Keratinocyte (primary cell): ENCODE measurements at regions not wholly inside any gene's neighbourhood (a gene's known extent, or its start where the extent isn't known, plus 50 kb on each side); places are given as distances from the start of the nearest gene placed in this dataset.

Experiments
- DNase-seq: peaks from one replicate; pipeline ENCODE4 v3.0.0-alpha.2; 2011; ENCODE audit warnings: low read depth, missing footprints, low spot score
- FAIRE-seq: peaks from 2 replicates; lab custom pipeline; 2011; peaks lifted over from hg19 to GRCh38; lab: Jason Lieb, UNC
- H2AFZ ChIP-seq: 2 replicates; pipeline ENCODE4 v1.6.0; 2012; ENCODE audit warnings: low read length, control low read depth, inconsistent platforms; ENCODE audit not compliant: control insufficient read depth
- H3K27ac ChIP-seq: 2 replicates; pipeline ENCODE4 v1.5.1; 2011; ENCODE audit warnings: low read length; ENCODE audit not compliant: control insufficient read depth, insufficient read depth
- H3K27me3 ChIP-seq: 3 replicates; pipeline ENCODE4 v1.6.0; 2011; ENCODE audit warnings: low read length; ENCODE audit not compliant: control insufficient read depth, insufficient read depth; ENCODE audit errors: extremely low read depth
- H3K36me3 ChIP-seq, 2 experiments: 2 replicates in 1 of 2; 3 replicates in 1 of 2; pipeline ENCODE4 v1.5.1; 2011; ENCODE audit warnings: low read length in 2 of 2, mild to moderate bottlenecking in 1 of 2; ENCODE audit not compliant: control insufficient read depth in 2 of 2, insufficient read depth in 2 of 2; ENCODE audit errors: extremely low read depth in 1 of 2
- H3K4me1 ChIP-seq: 3 replicates; pipeline ENCODE4 v1.5.1; 2011; ENCODE audit warnings: low read length; ENCODE audit not compliant: control insufficient read depth, insufficient read depth; ENCODE audit errors: extremely low read depth
- H3K4me2 ChIP-seq: 3 replicates; pipeline ENCODE4 v1.6.0; 2011; ENCODE audit warnings: low read depth, low read length; ENCODE audit not compliant: control insufficient read depth, insufficient read depth; ENCODE audit errors: extremely low read depth
- H3K4me3 ChIP-seq, 3 experiments: fragments of 200-600 bp in 1 of 3; sonication (generic) in 1 of 3; 2 replicates in 2 of 3; 3 replicates in 1 of 3; pipeline ENCODE4 v1.5.1; 2011 to 2016; ENCODE audit warnings: low read length in 3 of 3, mild to moderate bottlenecking in 3 of 3, control low read depth in 2 of 3, inconsistent platforms in 1 of 3, low read depth in 1 of 3, mixed read lengths in 1 of 3, mixed run types in 1 of 3, moderate library complexity in 1 of 3; ENCODE audit not compliant: control insufficient read depth in 2 of 3, insufficient read depth in 2 of 3; ENCODE audit errors: extremely low read depth in 1 of 3
- H3K79me2 ChIP-seq: 2 replicates; pipeline ENCODE4 v1.6.0; 2012; ENCODE audit warnings: low read length; ENCODE audit not compliant: control insufficient read depth, insufficient read depth
- H3K9ac ChIP-seq: 3 replicates; pipeline ENCODE4 v1.6.0; 2011; ENCODE audit warnings: low read length; ENCODE audit not compliant: control insufficient read depth, insufficient read depth; ENCODE audit errors: extremely low read depth
- H3K9me1 ChIP-seq: 3 replicates; pipeline ENCODE4 v1.6.0; 2011; ENCODE audit warnings: low read length; ENCODE audit not compliant: control insufficient read depth, insufficient read depth; ENCODE audit errors: extremely low read depth
- H3K9me3 ChIP-seq: 2 replicates; pipeline ENCODE4 v1.5.1; 2012; ENCODE audit warnings: low read depth, low read length; ENCODE audit not compliant: control insufficient read depth
- H4K20me1 ChIP-seq: 3 replicates; pipeline ENCODE4 v1.6.0; 2011; ENCODE audit warnings: low read length; ENCODE audit not compliant: control insufficient read depth, insufficient read depth; ENCODE audit errors: extremely low read depth
- CTCF ChIP-seq, 3 experiments: IDR thresholded peaks in 1 of 3; conservative IDR thresholded peaks in 1 of 3; optimal IDR thresholded peaks in 1 of 3; 2 replicates in 2 of 3; 3 replicates in 1 of 3; pipeline versions ENCODE3 to v1.5.1; 2011; ENCODE audit warnings: low read length in 3 of 3, mild to moderate bottlenecking in 3 of 3, moderate library complexity in 2 of 3, control low read depth in 1 of 3, inconsistent platforms in 1 of 3; ENCODE audit not compliant: insufficient read depth in 2 of 3; ENCODE audit errors: extremely low read depth in 1 of 3
- EZH2 ChIP-seq: IDR thresholded peaks from one replicate; pipeline ENCODE4 v1.6.1; 2012; ENCODE audit warnings: inconsistent platforms, mild to moderate bottlenecking, low read length, moderate library complexity
- dilution Hi-C: fragments of 300-500 bp; cut with MboI; formaldehyde crosslinking; loops from one replicate; pipeline ENCODE4 v1.7.0; 2020; ENCODE audit warnings: low sequenced_read_pairs; ENCODE audit not compliant: extremely low pct_ligation_motif_present

GRCh38 chr4:119785963-119786362, 157.4 kb upstream of the PDE5A start:
- Histone ChIP-seq H3K4me3 (no peak overlapping the region), H3K4me2 (no peak overlapping the region), H3K9me3 (no peaks in the 10 kb centered on the region), H3K27me3 (no peaks in the 10 kb centered on the region), H3K9me1 (no peaks in the 10 kb centered on the region), H4K20me1 (no peaks in the 10 kb centered on the region), H3K27ac (no peak overlapping the region), H2AFZ (no peak overlapping the region), H3K36me3 (no peaks in the 10 kb centered on the region), H3K9ac (no peak overlapping the region), H3K79me2 (no peaks in the 10 kb centered on the region), H3K4me1 (no peaks in the 10 kb centered on the region)
- dilution Hi-C loops: no loop called here
- DNase-seq: no peak
- no peak for FAIRE-seq
- TF ChIP-seq CTCF (optimal IDR thresholded peaks at IDR 0.05 in 1 of 3, IDR thresholded peaks at IDR 0.05 in 1 of 3, conservative IDR thresholded peaks at IDR 0.05 in 1 of 3; ENCODE audit: extremely low read depth in 1 of 3, insufficient read depth in 2 of 3, low read length in 3 of 3) (peak in 1 of 3 experiments; percentile 47), EZH2 (no peak)

- TF ChIP-seq CTCF (optimal IDR thresholded peaks at IDR 0.05 in 1 of 3, IDR thresholded peaks at IDR 0.05 in 1 of 3, conservative IDR thresholded peaks at IDR 0.05 in 1 of 3; ENCODE audit: extremely low read depth in 1 of 3, insufficient read depth in 2 of 3, low read length in 3 of 3): no peak
- no peak for TF ChIP-seq EZH2
- dilution Hi-C loops: no loop called here
- Histone ChIP-seq H3K4me3 (no peak overlapping the region), H3K79me2 (no peaks in the 10 kb centered on the region), H3K9ac (no peak overlapping the region), H3K9me1 (no peaks in the 10 kb centered on the region), H3K4me2 (no peak overlapping the region), H4K20me1 (no peaks in the 10 kb centered on the region), H3K36me3 (no peaks in the 10 kb centered on the region), H3K27me3 (no peaks in the 10 kb centered on the region), H3K4me1 (no peaks in the 10 kb centered on the region), H3K9me3 (no peaks in the 10 kb centered on the region), H2AFZ (no peak overlapping the region), H3K27ac (no peak overlapping the region)
- no peak for FAIRE-seq
- no peak for DNase-seq
Measured at GRCh38 chr4:119783189-119783983, 154.8 kb upstream of the PDE5A start.
